ENCODE measurements at regions not wholly inside any gene's neighbourhood (a gene's known extent, or its start where the extent isn't known, plus 50 kb on each side); places are given as distances from the start of the nearest gene placed in this dataset.

- no peak for TF ChIP-seq CTCF (IDR thresholded peaks at IDR 0.05)
- no peak overlapping the region for H3K27ac Mint-ChIP-seq (ENCODE audit: unreplicated experiment)
- H3K27me3 Mint-ChIP-seq (ENCODE audit: unreplicated experiment) = no peaks in the 10 kb centered on the region
- peaks cover 3% of the 10 kb centered on the region for H3K4me1 Mint-ChIP-seq (ENCODE audit: unreplicated experiment)
- peaks cover 2% of the 10 kb centered on the region for H3K36me3 Mint-ChIP-seq (ENCODE audit: unreplicated experiment)
- H3K4me3 Mint-ChIP-seq (ENCODE audit: unreplicated experiment) = no peak overlapping the region
- H3K9me3 Mint-ChIP-seq (ENCODE audit: unreplicated experiment) = peaks cover 5% of the 10 kb centered on the region
- DNase-seq (ENCODE audit: extremely low spot score, unreplicated experiment) = no peak
Observed at GRCh38 chr3:177396733-177397132, 199.5 kb upstream of the TBL1XR1 start.

- no peak for DNase-seq (ENCODE audit: extremely low spot score, unreplicated experiment)
- no peak for TF ChIP-seq CTCF (IDR thresholded peaks at IDR 0.05)
- H3K9me3 Mint-ChIP-seq (ENCODE audit: unreplicated experiment) = peaks cover 5% of the 10 kb centered on the region
Observed at GRCh38 chr3:177401375-177401774, 204.1 kb upstream of the TBL1XR1 start.

GRCh38 chr3:177402533-177402932 is 205.3 kb upstream of the TBL1XR1 start:
- H3K4me1 Mint-ChIP-seq (ENCODE audit: unreplicated experiment) = peaks cover 1% of the 10 kb centered on the region
- peaks cover 5% of the 10 kb centered on the region for H3K9me3 Mint-ChIP-seq (ENCODE audit: unreplicated experiment)
- peaks cover 2% of the 10 kb centered on the region for H3K36me3 Mint-ChIP-seq (ENCODE audit: unreplicated experiment)
- no peak for TF ChIP-seq CTCF (IDR thresholded peaks at IDR 0.05)
- no peak overlapping the region for H3K27ac Mint-ChIP-seq (ENCODE audit: unreplicated experiment)
- no peak overlapping the region for H3K4me3 Mint-ChIP-seq (ENCODE audit: unreplicated experiment)
- DNase-seq (ENCODE audit: extremely low spot score, unreplicated experiment) = no peak
- no peaks in the 10 kb centered on the region for H3K27me3 Mint-ChIP-seq (ENCODE audit: unreplicated experiment)

More at GRCh38 chr3:177401375-177401774, 204.1 kb upstream of the TBL1XR1 start:
- Mint-ChIP-seq H3K27ac (ENCODE audit: unreplicated experiment) (no peak overlapping the region), H3K4me3 (ENCODE audit: unreplicated experiment) (no peak overlapping the region), H3K36me3 (ENCODE audit: unreplicated experiment) (peaks cover 2% of the 10 kb centered on the region), H3K4me1 (ENCODE audit: unreplicated experiment) (peaks cover 1% of the 10 kb centered on the region), H3K27me3 (ENCODE audit: unreplicated experiment) (no peaks in the 10 kb centered on the region)

GRCh38 chr3:177405191-177405672 is 207.9 kb upstream of the TBL1XR1 start:
- no peak for TF ChIP-seq CTCF (IDR thresholded peaks at IDR 0.05)
- Mint-ChIP-seq H3K4me1 (ENCODE audit: unreplicated experiment) (no peaks in the 10 kb centered on the region), H3K36me3 (ENCODE audit: unreplicated experiment) (no peaks in the 10 kb centered on the region), H3K4me3 (ENCODE audit: unreplicated experiment) (no peak overlapping the region), H3K27ac (ENCODE audit: unreplicated experiment) (no peak overlapping the region), H3K27me3 (ENCODE audit: unreplicated experiment) (no peaks in the 10 kb centered on the region), H3K9me3 (ENCODE audit: unreplicated experiment) (no peaks in the 10 kb centered on the region)
- no peak for DNase-seq (ENCODE audit: extremely low spot score, unreplicated experiment)

GRCh38 chr3:177410730-177411129 is 213.4 kb upstream of the TBL1XR1 start:
- DNase-seq (ENCODE audit: extremely low spot score, unreplicated experiment) = no peak
- H3K4me1 Mint-ChIP-seq (ENCODE audit: unreplicated experiment) = peaks cover 2% of the 10 kb centered on the region

More at GRCh38 chr3:177410730-177411129, 213.4 kb upstream of the TBL1XR1 start:
- no peaks in the 10 kb centered on the region for H3K27me3 Mint-ChIP-seq (ENCODE audit: unreplicated experiment)
- H3K9me3 Mint-ChIP-seq (ENCODE audit: unreplicated experiment) = no peaks in the 10 kb centered on the region
- H3K27ac Mint-ChIP-seq (ENCODE audit: unreplicated experiment) = no peak overlapping the region
- no peaks in the 10 kb centered on the region for H3K36me3 Mint-ChIP-seq (ENCODE audit: unreplicated experiment)
- no peak for TF ChIP-seq CTCF (IDR thresholded peaks at IDR 0.05)
- H3K4me3 Mint-ChIP-seq (ENCODE audit: unreplicated experiment) = no peak overlapping the region
